SK-N-SH (cell line): ENCODE measurements at regions not wholly inside any gene's neighbourhood (a gene's known extent, or its start where the extent isn't known, plus 50 kb on each side); places are given as distances from the start of the nearest gene placed in this dataset.

Experiments
- CTCF ChIA-PET: fragments of 300-600, 350-600 bp; formaldehyde crosslinking; extraction: SDS; loops from one replicate; lab custom pipeline; 2021; lab: Yijun Ruan, JAX
- POLR2A ChIA-PET: fragments of 350-600 bp; sonication (Branson Sonifier 250); formaldehyde crosslinking; extraction: SDS; loops from one replicate; lab custom pipeline; 2020; ENCODE audit warnings: antibody characterized with exemption, inconsistent platforms; lab: Yijun Ruan, JAX
- DNase-seq: peaks from one replicate; pipeline ENCODE4 v3.0.0; 2012
- H2AFZ ChIP-seq: fragments of 200-600 bp; sonication (generic); 2 replicates; pipeline ENCODE4 v1.8.1; 2016; ENCODE audit warnings: antibody characterized with exemption, mild to moderate bottlenecking, low read depth
- H3F3A ChIP-seq: fragments of 200-600 bp; sonication (generic); replicated peaks from 2 replicates; pipeline ENCODE3; 2016; ENCODE audit warnings: antibody characterized with exemption, mild to moderate bottlenecking; ENCODE audit not compliant: insufficient read depth
- H3K27ac ChIP-seq, 2 experiments: fragments of 200-500 bp in 1 of 2; fragments of 200-600 bp in 1 of 2; sonication (Bioruptor generic) in 1 of 2; sonication (generic), shearing (Covaris generic) in 1 of 2; 2 replicates each; pipeline versions ENCODE4 v1.5.1 to v1.6.1; 2014 to 2016; ENCODE audit warnings: low read depth in 2 of 2, inconsistent platforms in 1 of 2, low read length in 1 of 2, mild to moderate bottlenecking in 1 of 2, mixed read lengths in 1 of 2
- H3K27me3 ChIP-seq: fragments of 200-600 bp; sonication (generic), shearing (Covaris generic); 2 replicates; pipeline ENCODE4 v1.6.1; 2016; ENCODE audit warnings: mixed run types; ENCODE audit not compliant: insufficient read depth
- H3K36me3 ChIP-seq, 2 experiments: fragments of 200-500 bp in 1 of 2; fragments of 200-600 bp in 1 of 2; sonication (Bioruptor generic) in 1 of 2; sonication (generic) in 1 of 2; replicated peaks in 1 of 2; 2 replicates each; pipeline versions ENCODE3 to v1.5.1; 2014 to 2016; ENCODE audit warnings: low read length in 1 of 2, mild to moderate bottlenecking in 1 of 2; ENCODE audit not compliant: insufficient read depth in 2 of 2, control insufficient read depth in 1 of 2
- H3K4me1 ChIP-seq, 2 experiments: fragments of 200-500 bp in 1 of 2; fragments of 200-600 bp in 1 of 2; sonication (Bioruptor generic) in 1 of 2; sonication (generic), shearing (Covaris generic) in 1 of 2; 2 replicates each; pipeline versions ENCODE4 v1.5.1 to v1.6.1; 2014 to 2016; ENCODE audit warnings: low read depth in 1 of 2, low read length in 1 of 2, mixed run types in 1 of 2; ENCODE audit not compliant: insufficient read depth in 2 of 2, control insufficient read depth in 1 of 2
- H3K4me2 ChIP-seq: fragments of 200-600 bp; sonication (generic), shearing (Covaris generic); 2 replicates; pipeline ENCODE4 v1.6.1; 2017; ENCODE audit warnings: mixed run types
- H3K4me3 ChIP-seq, 2 experiments: fragments of 200-500 bp in 1 of 2; fragments of 200-600 bp in 1 of 2; sonication (Bioruptor generic) in 1 of 2; sonication (generic), shearing (Covaris generic) in 1 of 2; 2 replicates each; pipeline versions ENCODE4 v1.5.1 to v1.8.1; 2014 to 2016; ENCODE audit warnings: low read depth in 2 of 2, inconsistent platforms in 1 of 2, low read length in 1 of 2, mild to moderate bottlenecking in 1 of 2, mixed read lengths in 1 of 2, moderate library complexity in 1 of 2
- H3K79me2 ChIP-seq: fragments of 200-600 bp; sonication (generic); 2 replicates; pipeline ENCODE4 v1.8.1; 2017; ENCODE audit warnings: mild to moderate bottlenecking; ENCODE audit not compliant: insufficient read depth
- H3K9ac ChIP-seq: fragments of 200-600 bp; sonication (generic); 2 replicates; pipeline ENCODE4 v1.6.1; 2017; ENCODE audit warnings: mixed run types
- H3K9me2 ChIP-seq: fragments of 200-600 bp; sonication (generic); 2 replicates; pipeline ENCODE4 v1.6.1; 2017; ENCODE audit warnings: mixed run types
- H3K9me3 ChIP-seq: fragments of 200-600 bp; sonication (generic); 2 replicates; pipeline ENCODE4 v1.6.1; 2017; ENCODE audit warnings: mixed run types, mild to moderate bottlenecking, moderate library complexity
- H4K20me1 ChIP-seq: fragments of 200-600 bp; sonication (generic); 2 replicates; pipeline ENCODE4 v1.6.1; 2017; ENCODE audit warnings: mild to moderate bottlenecking, mixed run types; ENCODE audit not compliant: insufficient read depth
- CTCF ChIP-seq: fragments of 200-600 bp; sonication (generic); IDR thresholded peaks from 2 replicates; pipeline ENCODE4 v1.6.1; 2017; ENCODE audit warnings: antibody characterized with exemption, mild to moderate bottlenecking, moderate library complexity
- GABPA ChIP-seq: IDR thresholded peaks from 2 replicates; pipeline ENCODE4 v1.4.0; 2012; ENCODE audit warnings: low read depth, mild to moderate bottlenecking
- IRF3 ChIP-seq: fragments of 150-350 bp; IDR thresholded peaks from 2 replicates; pipeline ENCODE4 v1.6.1; 2016; ENCODE audit warnings: mild to moderate bottlenecking, low read depth, low read length
- JUND ChIP-seq: IDR thresholded peaks from 2 replicates; pipeline ENCODE4 v1.4.0; 2012
- MEF2A ChIP-seq: IDR thresholded peaks from 2 replicates; pipeline ENCODE4 v1.4.0; 2012; ENCODE audit warnings: low read depth, borderline replicate concordance
- PBX3 ChIP-seq: IDR thresholded peaks from 2 replicates; pipeline ENCODE4; 2012
- POLR2AphosphoS5 ChIP-seq: IDR thresholded peaks from 2 replicates; pipeline ENCODE4 v1.6.1; 2012; ENCODE audit warnings: low read depth, low read length
- RCOR1 ChIP-seq: fragments of 150-350 bp; IDR thresholded peaks from 2 replicates; pipeline ENCODE4 v1.6.1; 2017; ENCODE audit warnings: antibody characterized with exemption, low read length
- REST ChIP-seq: IDR thresholded peaks from 2 replicates; pipeline ENCODE4 v1.6.1; 2012; ENCODE audit warnings: mild to moderate bottlenecking, low read depth, low read length, moderate library complexity
- RXRA ChIP-seq: IDR thresholded peaks from 2 replicates; pipeline ENCODE4 v1.4.0; 2012; ENCODE audit warnings: low read depth, mild to moderate bottlenecking, borderline replicate concordance
- SMC3 ChIP-seq: IDR thresholded peaks from 2 replicates; pipeline ENCODE4 v1.6.1; 2012; ENCODE audit warnings: low read depth, low read length, improper control_type of control experiment
- TAF1 ChIP-seq: IDR thresholded peaks from 2 replicates; pipeline ENCODE4 v1.6.1; 2012; ENCODE audit warnings: low read depth, mild to moderate bottlenecking, low read length, moderate library complexity, borderline replicate concordance
- TCF12 ChIP-seq: IDR thresholded peaks from 2 replicates; pipeline ENCODE4 v1.4.0; 2012
- USF2 ChIP-seq: fragments of 150-350 bp; IDR thresholded peaks from 2 replicates; pipeline ENCODE4 v1.6.1; 2017; ENCODE audit warnings: antibody characterized with exemption, low read length, low read depth, borderline replicate concordance
- WGBS: methylation state at CpG from one replicate; pipeline ENCODE4 v1.1.6; 2017; ENCODE audit warnings: low lambda C conversion rate; 5-methylcytosine and 5-hydroxymethylcytosine counted together

GRCh38 chr9:38181232-38181631 is 112.2 kb upstream of the SHB start:
- H2AFZ ChIP-seq = no peak overlapping the region
- H3K4me2 ChIP-seq = no peak overlapping the region
- H3K4me3 ChIP-seq = no peak overlapping the region
- no peak overlapping the region for H3K9ac ChIP-seq
- WGBS = 49% methylated on average over 4 of the region's 4 CpGs
- ChIA-PET CTCF (interaction anchor here (1.5 kb wide), 1 partner anchor 8 kb away, joined by 5 read pairs; no protein-coding TSS in a partner anchor), POLR2A (no interaction called here)
- no peaks in the 10 kb centered on the region; a peak in 1 of 4 replicates for H3K4me1 ChIP-seq
- no peaks in the 10 kb centered on the region for H3F3A ChIP-seq
- H3K9me3 ChIP-seq = no peaks in the 10 kb centered on the region
- H3K27me3 ChIP-seq = no peaks in the 10 kb centered on the region; the same call in 1 of the 2 replicates
- H3K36me3 ChIP-seq = no peaks in the 10 kb centered on the region
- no peaks in the 10 kb centered on the region for H3K9me2 ChIP-seq
- H3K27ac ChIP-seq = no peak overlapping the region
- TF ChIP-seq POLR2AphosphoS5 (no peak), USF2 (no peak), RXRA (no peak), RCOR1 (no peak), MEF2A (no peak), TAF1 (no peak), IRF3 (no peak), GABPA (no peak), TCF12 (no peak), SMC3 (no peak), CTCF (no peak), REST (no peak), JUND (no peak), PBX3 (no peak)
- no peak for DNase-seq
- no peaks in the 10 kb centered on the region for H3K79me2 ChIP-seq
- H4K20me1 ChIP-seq = no peaks in the 10 kb centered on the region
